ENCODE measurements at regions not wholly inside any gene's neighbourhood (a gene's known extent, or its start where the extent isn't known, plus 50 kb on each side); places are given as distances from the start of the nearest gene placed in this dataset.

- intact Hi-C loops (cut with micrococcal nuclease): loop anchor here (1.0 to 2.0 kb wide), 5 partner anchors 12 to 289 kb away; no protein-coding TSS in a partner anchor
These were observed 57.7 kb upstream of the RGS1 start for GRCh38 chr1:192517716-192518355.

DNA sequence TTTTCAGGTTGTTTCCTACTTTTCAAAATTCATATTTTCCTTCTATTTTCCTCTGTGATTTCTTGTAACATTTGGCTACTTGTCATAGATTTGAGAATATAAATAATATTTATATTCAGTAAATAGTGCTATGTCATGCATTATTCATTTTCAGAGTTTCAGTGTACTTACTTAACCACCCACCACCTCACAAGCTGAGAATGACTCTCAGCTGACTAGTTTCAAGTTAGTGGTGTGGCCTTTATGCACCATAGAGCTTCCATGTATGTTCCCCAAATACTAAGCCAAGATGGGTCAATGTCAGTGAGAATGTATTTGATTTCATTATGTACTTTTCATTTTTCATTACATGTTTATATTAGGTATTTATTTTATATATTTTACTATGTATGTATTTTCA, 56.9 kb upstream of the RGS1 start:
- intact Hi-C loops (cut with micrococcal nuclease): no loop called here

GRCh38 chr1:192521734-192522133, 53.8 kb upstream of the RGS1 start:
- intact Hi-C loops (cut with micrococcal nuclease): loop anchor here (1.0 kb wide), 1 partner anchor 9 kb away; no protein-coding TSS in a partner anchor

DNA sequence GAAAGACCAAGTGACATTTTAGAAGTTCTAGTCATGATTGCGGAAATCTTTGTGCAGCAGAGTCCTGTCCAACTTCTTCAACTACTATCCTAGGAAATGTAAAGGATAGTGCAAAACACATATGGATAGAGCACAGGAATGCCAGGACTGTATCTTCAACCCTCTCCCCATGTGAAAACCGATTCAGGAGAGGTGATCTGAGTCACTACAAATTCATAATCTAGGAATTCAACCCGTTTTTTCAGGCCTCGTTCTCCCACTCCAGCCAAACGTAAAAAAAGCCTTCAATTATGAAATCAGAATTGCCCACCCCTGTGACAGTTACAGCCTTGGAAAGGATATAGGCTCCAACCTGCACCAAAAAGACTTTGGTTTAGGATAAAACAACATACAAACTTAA, 52.9 kb upstream of the RGS1 start:
- intact Hi-C loops (cut with micrococcal nuclease): no loop called here

DNA sequence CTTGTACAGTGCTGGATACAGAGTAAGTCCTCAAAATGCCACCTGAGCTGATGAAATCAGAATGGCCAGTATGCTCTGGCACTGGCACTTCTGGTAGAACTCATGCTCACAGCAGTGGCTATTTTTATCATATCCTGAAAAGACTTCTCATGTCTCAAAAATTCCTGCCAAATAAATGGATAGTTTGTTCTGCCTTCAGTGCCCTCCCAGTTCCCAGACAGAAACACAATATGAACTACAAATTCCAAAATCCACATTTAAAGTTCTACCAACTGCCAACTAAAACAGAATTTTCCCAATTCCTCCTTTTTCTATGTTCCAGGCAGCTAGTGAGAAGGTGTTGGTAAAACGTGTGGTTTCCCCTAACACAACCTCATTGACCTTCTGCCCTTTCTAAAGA, 51.4 kb upstream of the RGS1 start:
- intact Hi-C loops (cut with micrococcal nuclease): no loop called here
